NCI-H748 (cell line): ENCODE measurements at regions not wholly inside any gene's neighbourhood (a gene's known extent, or its start where the extent isn't known, plus 50 kb on each side); places are given as distances from the start of the nearest gene placed in this dataset.

Experiments used
- DNase-seq: peaks from one replicate; lab custom pipeline; 2025; ENCODE audit not compliant: unreplicated experiment; lab: John Stamatoyannopoulos, UW

- DNase-seq: no peak
Observed at GRCh38 chr10:76735866-76736265, 901.7 kb downstream of the KCNMA1 start.

GRCh38 chr10:76733441-76733936, 904.1 kb downstream of the KCNMA1 start:
- DNase-seq: no peak

GRCh38 chr10:76732306-76732705, 905.3 kb downstream of the KCNMA1 start:
- no peak for DNase-seq

GRCh38 chr10:76729841-76730487, 907.6 kb downstream of the KCNMA1 start:
- DNase-seq: no peak

- no peak for DNase-seq
Observed at GRCh38 chr10:76729346-76729745, 908.3 kb downstream of the KCNMA1 start.

- DNase-seq: no peak
Observed at GRCh38 chr10:76727038-76727437, 910.6 kb downstream of the KCNMA1 start.

- peak; percentile 74 for DNase-seq
Observed at GRCh38 chr10:76723844-76724243, 913.8 kb downstream of the KCNMA1 start.

GRCh38 chr10:76721891-76722505, 915.6 kb downstream of the KCNMA1 start:
- no peak for DNase-seq

GRCh38 chr10:76719006-76719405, 918.6 kb downstream of the KCNMA1 start:
- DNase-seq: no peak

GRCh38 chr10:76717141-76717540, 920.5 kb downstream of the KCNMA1 start:
- DNase-seq: no peak

GRCh38 chr10:76711222-76711997, 926.2 kb downstream of the KCNMA1 start:
- DNase-seq: no peak

GRCh38 chr10:76700241-76700640, 937.4 kb downstream of the KCNMA1 start:
- DNase-seq: no peak

- no peak for DNase-seq
Observed at GRCh38 chr10:76697923-76698322, 939.7 kb downstream of the KCNMA1 start.

- no peak for DNase-seq
Observed at GRCh38 chr10:76695069-76695468, 942.5 kb downstream of the KCNMA1 start.

- no peak for DNase-seq
Observed at GRCh38 chr10:76686201-76686600, 951.4 kb downstream of the KCNMA1 start.

GRCh38 chr10:76684968-76685367, 952.6 kb downstream of the KCNMA1 start:
- DNase-seq: no peak

GRCh38 chr10:76681153-76681552, 956.5 kb downstream of the KCNMA1 start:
- DNase-seq: no peak

GRCh38 chr10:76679030-76679429, 958.6 kb downstream of the KCNMA1 start:
- no peak for DNase-seq

- no peak for DNase-seq
Observed at GRCh38 chr10:76675951-76676587, 961.5 kb downstream of the KCNMA1 start.

- no peak for DNase-seq
Observed at GRCh38 chr10:76675561-76675950, 962.1 kb downstream of the KCNMA1 start.
